ENCODE measurements at regions not wholly inside any gene's neighbourhood (a gene's known extent, or its start where the extent isn't known, plus 50 kb on each side); places are given as distances from the start of the nearest gene placed in this dataset.

GRCh38 chr10:85265121-85265520 is 936.7 kb downstream of the CCSER2 start:
- DNase-seq (ENCODE audit: low spot score) (no peak), ATAC-seq (ENCODE audit: low FRiP score) (no peak)
- TF ChIP-seq CTCF (IDR thresholded peaks at IDR 0.05), result no peak

GRCh38 chr10:85266808-85267207 is 938.4 kb downstream of the CCSER2 start:
- DNase-seq (ENCODE audit: low spot score) (no peak), ATAC-seq (ENCODE audit: low FRiP score) (no peak)
- no peak for TF ChIP-seq CTCF (IDR thresholded peaks at IDR 0.05)

DNA sequence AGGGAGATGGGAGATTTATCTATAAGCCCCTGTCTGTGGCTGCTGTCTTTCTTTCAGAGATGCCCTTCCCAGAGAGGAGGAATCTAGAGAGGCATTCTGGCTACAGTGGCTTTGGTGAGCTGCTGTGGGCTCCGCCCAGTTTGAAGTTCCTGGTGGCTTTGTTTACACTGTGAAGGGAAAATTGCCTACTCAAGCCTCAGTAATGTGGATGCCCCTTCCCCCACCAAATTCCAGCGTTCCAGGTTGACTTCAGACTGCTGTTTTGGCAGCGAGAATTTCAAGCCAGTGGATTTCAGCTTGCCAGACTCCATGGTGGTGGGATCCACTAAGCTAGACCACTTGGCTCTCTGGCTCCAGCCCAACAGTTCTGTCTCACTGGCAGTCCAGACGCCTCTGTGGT is 951.6 kb downstream of the CCSER2 start:
- no peak for DNase-seq (ENCODE audit: low spot score)
- no peak for TF ChIP-seq CTCF (IDR thresholded peaks at IDR 0.05)
- ATAC-seq (ENCODE audit: low FRiP score), result no peak

DNA sequence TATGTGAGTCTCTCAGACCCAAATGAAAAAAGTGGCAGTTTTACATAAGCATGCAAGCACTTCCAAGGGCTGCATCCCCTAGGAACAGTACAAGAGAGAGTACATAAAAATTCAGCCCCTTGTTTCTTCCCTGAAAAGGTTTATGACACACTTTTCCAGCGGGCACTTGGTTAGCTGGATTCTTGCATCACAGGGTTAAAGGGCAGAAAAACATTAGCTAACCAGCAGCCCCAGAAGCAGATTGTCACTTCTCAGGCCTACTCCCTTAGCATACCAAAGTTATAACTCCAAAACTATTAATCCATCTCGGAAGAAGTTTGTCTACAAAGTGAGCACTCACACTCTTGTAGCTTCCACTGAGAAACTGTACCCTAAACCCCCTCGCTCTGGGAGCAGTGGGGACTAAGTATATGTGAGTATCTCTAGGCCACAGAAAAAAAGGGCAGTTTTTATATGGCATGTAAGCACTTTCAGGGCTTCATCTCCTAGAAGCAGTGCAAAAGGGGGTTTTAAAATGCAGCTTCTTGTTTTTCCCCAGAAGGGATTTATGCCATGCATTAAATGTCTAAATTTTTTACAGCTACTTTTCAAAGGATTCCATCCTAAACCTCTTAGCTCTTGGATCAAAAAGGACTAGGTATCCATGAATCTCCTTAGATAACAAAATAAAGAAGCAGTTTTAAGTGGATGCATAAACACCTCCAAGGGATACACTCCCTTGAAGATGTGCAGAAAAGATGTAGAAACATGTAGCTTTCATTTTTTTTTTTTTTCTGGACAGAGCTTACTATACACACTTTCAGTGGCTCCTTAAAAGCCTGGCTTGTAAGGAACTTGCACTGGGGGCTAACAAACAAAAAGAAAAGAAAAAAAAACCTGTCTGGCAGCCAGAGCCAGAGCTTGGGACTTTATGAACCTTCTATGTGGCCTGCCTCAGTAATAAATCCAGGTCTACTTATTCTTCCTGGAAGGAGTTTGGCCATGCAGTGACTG is 956.7 kb downstream of the CCSER2 start:
- no peak for TF ChIP-seq CTCF (IDR thresholded peaks at IDR 0.05)
- DNase-seq (ENCODE audit: low spot score) (no peak), ATAC-seq (ENCODE audit: low FRiP score) (no peak)

GRCh38 chr10:85293483-85293882 is 965.1 kb downstream of the CCSER2 start:
- DNase-seq (ENCODE audit: low spot score) (no peak), ATAC-seq (ENCODE audit: low FRiP score) (no peak)
- TF ChIP-seq CTCF (IDR thresholded peaks at IDR 0.05), result no peak

- ATAC-seq (ENCODE audit: low FRiP score) (no peak), DNase-seq (ENCODE audit: low spot score) (no peak)
- TF ChIP-seq CTCF (IDR thresholded peaks at IDR 0.05), result no peak
Observed at GRCh38 chr10:85311613-85312337, 983.4 kb downstream of the CCSER2 start.
